HCT116 (cell line): ENCODE measurements at regions not wholly inside any gene's neighbourhood (a gene's known extent, or its start where the extent isn't known, plus 50 kb on each side); places are given as distances from the start of the nearest gene placed in this dataset.

Experiments used
- CEBPB ChIP-seq: IDR thresholded peaks from 2 replicates; pipeline ENCODE4 v1.6.1; 2012; ENCODE audit warnings: low read depth
- EZH2 ChIP-seq: fragments of 200-600 bp; sonication (generic); IDR thresholded peaks from 2 replicates; pipeline ENCODE4 v1.6.1; 2017; ENCODE audit warnings: antibody characterized with exemption, mixed run types
- EZH2phosphoT487 ChIP-seq: fragments of 200-600 bp; IDR thresholded peaks from 2 replicates; pipeline ENCODE4 v1.6.1; 2018; ENCODE audit warnings: antibody characterized with exemption, borderline replicate concordance
- MAX ChIP-seq: IDR thresholded peaks from 2 replicates; pipeline ENCODE4 v1.6.1; 2012
- POLR2AphosphoS5 ChIP-seq: IDR thresholded peaks from 2 replicates; pipeline ENCODE4 v1.6.1; 2011; ENCODE audit warnings: mild to moderate bottlenecking, low read depth, low read length, moderate library complexity
- REST ChIP-seq: IDR thresholded peaks from 2 replicates; pipeline ENCODE4 v1.6.1; 2012; ENCODE audit warnings: low read depth
- SP1 ChIP-seq: IDR thresholded peaks from 2 replicates; pipeline ENCODE4 v1.6.1; 2012; ENCODE audit warnings: low read depth
- SRF ChIP-seq: IDR thresholded peaks from 2 replicates; pipeline ENCODE4 v1.6.1; 2012; ENCODE audit warnings: low read depth
- YY1 ChIP-seq: IDR thresholded peaks from 2 replicates; pipeline ENCODE4 v1.6.1; 2011; ENCODE audit warnings: low read length, low read depth, moderate library complexity, mild to moderate bottlenecking; ENCODE audit not compliant: insufficient replicate concordance; ENCODE audit errors: extremely low read depth
- ZBTB33 ChIP-seq: IDR thresholded peaks from 2 replicates; pipeline ENCODE4 v1.6.1; 2011; ENCODE audit warnings: mild to moderate bottlenecking, low read length, moderate library complexity; ENCODE audit not compliant: insufficient replicate concordance; ENCODE audit errors: extremely low read depth
- ZFX ChIP-seq: fragments of 450-650 bp; IDR thresholded peaks from 2 replicates; pipeline ENCODE4 v1.6.1; 2017
- TF ChIP-seq, protein P1 (sequence below), 3 experiments: fragments of 200-600 bp in 1 of 3; sonication (generic) in 1 of 3; IDR thresholded peaks in 2 of 3; conservative IDR thresholded peaks in 1 of 3; 2 replicates each; pipeline ENCODE4 v1.5.1; 2012 to 2017; ENCODE audit warnings: low read depth in 2 of 3, low read length in 2 of 3, antibody characterized with exemption in 1 of 3, borderline replicate concordance in 1 of 3, control low read depth in 1 of 3, mild to moderate bottlenecking in 1 of 3, mixed read lengths in 1 of 3, mixed run types in 1 of 3, moderate library complexity in 1 of 3; ENCODE audit not compliant: insufficient read depth in 1 of 3
- TF ChIP-seq, protein P2 (sequence below): IDR thresholded peaks from 2 replicates; pipeline ENCODE4 v1.6.1; 2012

GRCh38 chr16:60261425-60261824 lies 1527.3 kb upstream of the GOT2 start:
- no peak for TF ChIP-seq MAX
- TF ChIP-seq, protein P1, sequence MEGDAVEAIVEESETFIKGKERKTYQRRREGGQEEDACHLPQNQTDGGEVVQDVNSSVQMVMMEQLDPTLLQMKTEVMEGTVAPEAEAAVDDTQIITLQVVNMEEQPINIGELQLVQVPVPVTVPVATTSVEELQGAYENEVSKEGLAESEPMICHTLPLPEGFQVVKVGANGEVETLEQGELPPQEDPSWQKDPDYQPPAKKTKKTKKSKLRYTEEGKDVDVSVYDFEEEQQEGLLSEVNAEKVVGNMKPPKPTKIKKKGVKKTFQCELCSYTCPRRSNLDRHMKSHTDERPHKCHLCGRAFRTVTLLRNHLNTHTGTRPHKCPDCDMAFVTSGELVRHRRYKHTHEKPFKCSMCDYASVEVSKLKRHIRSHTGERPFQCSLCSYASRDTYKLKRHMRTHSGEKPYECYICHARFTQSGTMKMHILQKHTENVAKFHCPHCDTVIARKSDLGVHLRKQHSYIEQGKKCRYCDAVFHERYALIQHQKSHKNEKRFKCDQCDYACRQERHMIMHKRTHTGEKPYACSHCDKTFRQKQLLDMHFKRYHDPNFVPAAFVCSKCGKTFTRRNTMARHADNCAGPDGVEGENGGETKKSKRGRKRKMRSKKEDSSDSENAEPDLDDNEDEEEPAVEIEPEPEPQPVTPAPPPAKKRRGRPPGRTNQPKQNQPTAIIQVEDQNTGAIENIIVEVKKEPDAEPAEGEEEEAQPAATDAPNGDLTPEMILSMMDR (IDR thresholded peaks at IDR 0.05 in 2 of 3, conservative IDR thresholded peaks at IDR 0.05 in 1 of 3; ENCODE audit: borderline replicate concordance in 1 of 3, insufficient read depth in 1 of 3, low read depth in 2 of 3, low read length in 2 of 3) = no peak
- TF ChIP-seq EZH2phosphoT487 = no peak
- TF ChIP-seq ZFX = no peak
- TF ChIP-seq POLR2AphosphoS5 = no peak
- no peak for TF ChIP-seq SP1
- TF ChIP-seq ZBTB33 = no peak
- TF ChIP-seq YY1 = no peak
- TF ChIP-seq SRF = no peak
- no peak for TF ChIP-seq EZH2
- no peak for TF ChIP-seq CEBPB
- TF ChIP-seq, protein P2, sequence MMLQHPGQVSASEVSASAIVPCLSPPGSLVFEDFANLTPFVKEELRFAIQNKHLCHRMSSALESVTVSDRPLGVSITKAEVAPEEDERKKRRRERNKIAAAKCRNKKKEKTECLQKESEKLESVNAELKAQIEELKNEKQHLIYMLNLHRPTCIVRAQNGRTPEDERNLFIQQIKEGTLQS = no peak
- TF ChIP-seq REST = no peak
